ENCODE measurements at regions not wholly inside any gene's neighbourhood (a gene's known extent, or its start where the extent isn't known, plus 50 kb on each side); places are given as distances from the start of the nearest gene placed in this dataset.

GRCh38 chr22:48091656-48092223 lies 1329.3 kb downstream of the TBC1D22A start:
- Mint-ChIP-seq H3K4me1 (peaks cover 24 to 27% (median 25%) of the 10 kb centered on the region in 3 donors), H3K27me3 (peaks cover 9% of the 10 kb centered on the region), H3K36me3 (no peaks in the 10 kb centered on the region), H3K27ac (no peak overlapping the region), H3K4me3 (peak overlapping the region in 1 of 4 donors; percentile 58), H3K9me3 (peaks cover 0 to 2% (median 0%) of the 10 kb centered on the region in 3 donors)

DNA sequence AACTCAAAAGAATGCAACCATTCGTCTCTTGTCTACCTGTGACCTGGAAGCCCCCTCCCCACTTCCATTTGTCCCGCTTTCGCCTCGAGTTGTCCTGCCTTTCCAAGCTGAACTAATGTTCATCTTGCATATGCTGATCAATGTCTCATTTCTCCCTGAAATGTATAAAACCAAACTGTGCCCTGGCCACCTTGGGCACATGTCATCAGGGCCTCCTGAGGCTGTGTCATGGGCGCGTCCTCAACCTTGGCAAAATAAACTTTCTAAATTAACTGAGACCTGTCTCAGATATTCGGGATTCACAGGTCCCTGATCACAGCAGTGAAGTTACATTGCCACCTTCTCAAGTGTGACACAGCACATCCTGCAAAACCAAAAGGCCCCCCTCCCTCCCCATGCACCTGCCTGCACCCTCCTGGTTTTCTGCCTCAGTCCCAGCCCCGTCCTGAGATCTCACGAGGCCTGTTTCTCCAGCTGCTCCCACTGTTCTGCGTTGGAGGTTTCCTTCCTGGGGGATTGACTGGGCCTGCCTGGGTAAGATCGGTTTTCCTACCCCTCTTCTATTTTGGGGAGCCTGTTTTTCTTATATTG lies 1328.7 kb downstream of the TBC1D22A start:
- H3K36me3 Mint-ChIP-seq: no peaks in the 10 kb centered on the region
- H3K4me1 Mint-ChIP-seq: peaks cover 21 to 27% (median 23%) of the 10 kb centered on the region in 3 donors
- peak overlapping the region in 2 of 4 donors; percentile 79 to 89 for H3K4me3 Mint-ChIP-seq
- peaks cover 0 to 2% (median 0%) of the 10 kb centered on the region in 3 donors for H3K9me3 Mint-ChIP-seq
- peak overlapping the region in 1 of 3 donors; percentile 27 for H3K27ac Mint-ChIP-seq
- peaks cover 12% of the 10 kb centered on the region for H3K27me3 Mint-ChIP-seq

GRCh38 chr22:48090332-48090672 lies 1327.9 kb downstream of the TBC1D22A start:
- Mint-ChIP-seq H3K4me1 (peaks cover 18 to 24% (median 18%) of the 10 kb centered on the region in 3 donors), H3K27me3 (peaks cover 11% of the 10 kb centered on the region), H3K4me3 (peak overlapping the region in 2 of 4 donors; percentile 79 to 83), H3K9me3 (peaks cover 0 to 2% (median 0%) of the 10 kb centered on the region in 3 donors), H3K36me3 (no peaks in the 10 kb centered on the region), H3K27ac (peak overlapping the region in 1 of 3 donors; percentile 27)

- H3K36me3 Mint-ChIP-seq: no peaks in the 10 kb centered on the region
- H3K27me3 Mint-ChIP-seq: peaks cover 9% of the 10 kb centered on the region
- peaks cover 0 to 2% (median 0%) of the 10 kb centered on the region in 3 donors for H3K9me3 Mint-ChIP-seq
- H3K4me1 Mint-ChIP-seq: peaks cover 14 to 18% (median 17%) of the 10 kb centered on the region in 3 donors
- H3K4me3 Mint-ChIP-seq: peak overlapping the region in 1 of 4 donors; percentile 17
- H3K27ac Mint-ChIP-seq: no peak overlapping the region
Measured at GRCh38 chr22:48089601-48090331, 1327.3 kb downstream of the TBC1D22A start.

DNA sequence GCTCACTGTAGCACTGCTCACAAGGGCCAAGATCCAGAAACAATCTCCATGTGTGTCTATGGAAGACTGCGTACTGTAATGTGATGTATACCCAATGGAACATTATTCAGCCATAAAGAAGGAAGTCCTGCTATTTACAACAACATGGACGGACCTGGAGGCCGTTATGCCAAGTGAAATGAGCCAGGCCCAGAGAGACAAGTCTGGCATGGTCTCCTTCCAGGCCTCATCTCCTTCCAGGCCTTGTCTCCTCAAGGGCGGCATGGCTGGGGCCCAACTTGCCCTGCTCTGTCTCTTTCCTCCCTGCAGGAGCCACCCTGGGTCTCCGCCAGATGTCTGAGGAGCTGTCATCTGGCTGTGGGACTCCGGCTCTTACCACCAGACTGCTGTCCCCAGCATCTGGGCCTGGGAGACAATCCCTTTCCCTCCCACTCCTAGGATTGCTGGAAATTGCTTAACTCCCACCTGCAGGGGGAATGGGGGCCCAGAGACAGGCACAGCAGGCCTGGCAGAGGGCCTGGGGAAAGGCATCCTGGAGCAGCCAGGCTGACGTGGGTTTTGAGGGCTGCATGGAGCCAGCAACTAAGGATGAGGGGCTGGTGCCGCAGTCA lies 1326.6 kb downstream of the TBC1D22A start:
- no peak overlapping the region for H3K4me3 Mint-ChIP-seq
- H3K36me3 Mint-ChIP-seq: no peaks in the 10 kb centered on the region
- peaks cover 0 to 2% (median 0%) of the 10 kb centered on the region in 3 donors for H3K9me3 Mint-ChIP-seq
- no peak overlapping the region for H3K27ac Mint-ChIP-seq
- peaks cover 22 to 24% (median 23%) of the 10 kb centered on the region in 3 donors for H3K4me1 Mint-ChIP-seq
- H3K27me3 Mint-ChIP-seq: peaks cover 14% of the 10 kb centered on the region

DNA sequence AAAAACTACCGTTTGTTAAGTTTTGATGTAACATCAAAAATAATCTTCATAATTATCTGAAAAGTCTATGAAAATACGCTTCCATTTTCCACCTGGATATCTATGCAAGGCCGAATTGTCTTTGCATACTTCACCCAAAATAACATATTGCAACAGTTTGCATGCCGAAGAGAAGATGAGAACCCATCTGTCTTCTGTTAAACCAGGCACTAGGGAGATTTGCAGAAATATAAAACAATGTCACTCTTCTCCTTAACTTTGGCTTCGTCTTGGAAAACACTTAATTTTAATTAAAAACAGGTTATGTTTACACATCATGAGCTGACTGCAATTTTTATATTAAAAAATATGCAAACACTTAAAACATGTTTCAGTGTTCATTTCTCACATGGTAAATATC lies 1325.8 kb downstream of the TBC1D22A start:
- H3K4me3 Mint-ChIP-seq: no peak overlapping the region
- H3K36me3 Mint-ChIP-seq: no peaks in the 10 kb centered on the region
- H3K4me1 Mint-ChIP-seq: peaks cover 24 to 30% (median 28%) of the 10 kb centered on the region in 3 donors

DNA sequence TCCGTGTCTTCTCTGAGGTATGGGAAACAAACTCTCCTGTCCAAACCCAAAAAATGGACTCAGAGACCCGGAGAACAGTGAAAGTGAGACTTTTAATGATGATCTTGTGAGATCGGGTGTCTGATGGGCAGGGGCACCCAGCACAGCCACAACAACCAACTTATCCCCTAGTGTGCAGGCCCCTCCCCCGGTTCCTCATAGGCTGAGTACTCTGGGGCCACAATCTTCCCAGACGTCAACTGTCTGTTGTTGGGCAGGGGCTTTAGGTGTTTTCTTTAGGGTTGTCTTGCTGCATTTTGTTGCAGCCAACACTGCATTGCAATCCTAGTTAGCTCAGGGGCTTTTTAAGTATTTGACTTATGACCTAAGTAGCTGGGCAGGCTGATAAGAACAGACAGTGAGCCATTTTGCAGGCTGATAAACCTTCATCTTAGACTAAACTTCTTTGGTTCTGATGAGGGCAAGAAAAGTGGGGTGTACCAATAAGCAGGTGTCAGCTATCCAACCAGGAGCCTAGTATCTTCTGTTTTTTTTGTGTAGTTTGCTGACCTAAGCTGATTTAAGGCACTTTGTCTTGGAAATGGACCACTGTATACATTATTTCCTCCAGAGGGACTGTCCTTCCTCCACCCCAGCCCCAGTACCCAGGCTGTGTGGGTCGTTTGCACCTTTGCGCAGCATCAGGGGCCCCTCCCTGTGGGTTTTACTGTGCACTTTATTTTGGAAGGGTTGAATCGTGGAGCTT lies 1323.6 kb downstream of the TBC1D22A start:
- H3K4me1 Mint-ChIP-seq: peaks cover 15 to 30% (median 26%) of the 10 kb centered on the region in 3 donors
- peaks cover 13% of the 10 kb centered on the region for H3K27me3 Mint-ChIP-seq
- no peak overlapping the region for H3K27ac Mint-ChIP-seq
- H3K36me3 Mint-ChIP-seq: no peaks in the 10 kb centered on the region
- H3K4me3 Mint-ChIP-seq: no peak overlapping the region
- H3K9me3 Mint-ChIP-seq: peaks cover 0 to 2% (median 0%) of the 10 kb centered on the region in 3 donors

More for the DNA sequence above, 1325.8 kb downstream of the TBC1D22A start:
- Mint-ChIP-seq H3K9me3 (peaks cover 0 to 2% (median 0%) of the 10 kb centered on the region in 3 donors), H3K27me3 (peaks cover 17% of the 10 kb centered on the region), H3K27ac (no peak overlapping the region)

DNA sequence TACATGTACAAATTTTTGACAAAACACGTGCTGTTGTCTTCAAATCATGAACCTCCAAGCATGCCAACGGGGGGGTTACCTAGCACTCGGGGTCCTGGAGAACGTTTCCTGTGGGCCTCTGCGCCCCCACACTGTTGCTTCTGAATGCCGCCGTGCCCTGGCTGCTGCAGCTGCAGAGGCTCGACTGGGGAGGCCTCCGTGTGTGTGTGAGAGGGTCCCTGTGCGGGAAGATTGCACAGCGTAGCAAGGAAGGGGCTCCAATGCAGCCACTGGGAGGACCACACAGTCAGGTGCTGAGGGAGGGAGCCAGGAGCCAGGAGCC lies 1322.2 kb downstream of the TBC1D22A start:
- Mint-ChIP-seq H3K4me1 (peaks cover 6 to 21% (median 19%) of the 10 kb centered on the region in 3 donors), H3K27ac (no peak overlapping the region), H3K27me3 (peaks cover 12% of the 10 kb centered on the region), H3K4me3 (peak overlapping the region in 3 of 4 donors; percentile 13 to 87 (median 44)), H3K9me3 (peaks cover 0 to 2% (median 0%) of the 10 kb centered on the region in 3 donors), H3K36me3 (no peaks in the 10 kb centered on the region)

DNA sequence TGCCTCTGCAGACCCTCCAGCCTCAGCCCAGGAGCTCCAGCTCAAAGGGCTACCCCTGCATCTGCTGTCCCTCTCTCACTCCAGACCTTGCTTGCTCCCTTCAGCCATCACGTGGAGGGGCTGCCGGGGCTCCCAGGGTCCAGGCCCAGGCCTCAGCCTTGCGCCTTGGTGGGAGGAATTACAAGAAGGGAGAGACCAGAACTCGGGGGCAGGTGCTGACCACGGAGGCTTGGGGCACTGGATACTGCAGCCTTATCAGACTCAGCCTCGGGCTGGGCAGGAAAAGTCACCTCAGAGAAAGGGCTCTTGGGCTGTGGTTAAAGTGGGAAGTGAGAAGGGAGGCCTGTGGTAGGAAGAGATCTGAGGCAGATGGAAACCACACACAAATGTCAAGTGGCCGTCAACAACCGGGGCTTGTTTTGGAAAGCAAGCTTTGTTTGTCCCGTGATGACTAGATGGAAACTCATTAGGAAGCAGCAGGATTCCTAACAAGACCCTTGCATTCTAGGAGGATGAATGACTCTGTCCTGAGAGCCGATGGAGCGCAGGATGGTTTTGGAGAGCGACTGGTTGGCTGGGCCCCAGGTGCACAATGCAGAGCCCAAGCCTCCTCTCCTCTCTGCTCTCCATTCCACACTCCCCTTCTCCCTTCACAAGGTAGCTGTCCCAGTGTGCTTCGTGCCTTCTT lies 1321.7 kb downstream of the TBC1D22A start:
- Mint-ChIP-seq H3K27me3 (peaks cover 12% of the 10 kb centered on the region), H3K36me3 (no peaks in the 10 kb centered on the region), H3K27ac (peak overlapping the region in 1 of 3 donors; percentile 39), H3K9me3 (no peaks in the 10 kb centered on the region), H3K4me3 (peak overlapping the region in 3 of 4 donors; percentile 13 to 87 (median 44)), H3K4me1 (peaks cover 6 to 24% (median 23%) of the 10 kb centered on the region in 3 donors)

DNA sequence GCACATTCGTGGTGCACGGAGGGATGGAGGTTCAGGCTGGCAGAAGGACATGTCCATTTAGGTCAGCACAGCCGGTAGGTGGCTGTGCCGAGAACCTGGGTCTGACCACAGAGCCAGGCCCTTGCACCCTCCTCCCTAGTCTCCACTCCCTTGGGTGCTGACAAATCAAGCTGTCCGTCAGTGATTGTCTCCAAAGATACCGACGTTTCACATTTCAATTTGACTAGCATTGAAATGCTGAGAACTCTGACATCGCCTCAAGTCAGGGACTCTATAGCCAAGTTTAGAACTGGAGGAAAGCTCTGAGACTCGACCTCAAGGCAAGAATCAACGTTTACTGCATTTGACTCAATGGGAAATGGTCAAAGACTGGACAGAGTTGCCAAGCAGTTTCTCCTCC lies 1321.1 kb downstream of the TBC1D22A start:
- H3K36me3 Mint-ChIP-seq: no peaks in the 10 kb centered on the region
- peaks cover 13 to 30% (median 27%) of the 10 kb centered on the region in 3 donors for H3K4me1 Mint-ChIP-seq
- H3K4me3 Mint-ChIP-seq: peak overlapping the region in 1 of 4 donors; percentile 44
- H3K27me3 Mint-ChIP-seq: peaks cover 17% of the 10 kb centered on the region
- H3K27ac Mint-ChIP-seq: no peak overlapping the region
- no peaks in the 10 kb centered on the region for H3K9me3 Mint-ChIP-seq

DNA sequence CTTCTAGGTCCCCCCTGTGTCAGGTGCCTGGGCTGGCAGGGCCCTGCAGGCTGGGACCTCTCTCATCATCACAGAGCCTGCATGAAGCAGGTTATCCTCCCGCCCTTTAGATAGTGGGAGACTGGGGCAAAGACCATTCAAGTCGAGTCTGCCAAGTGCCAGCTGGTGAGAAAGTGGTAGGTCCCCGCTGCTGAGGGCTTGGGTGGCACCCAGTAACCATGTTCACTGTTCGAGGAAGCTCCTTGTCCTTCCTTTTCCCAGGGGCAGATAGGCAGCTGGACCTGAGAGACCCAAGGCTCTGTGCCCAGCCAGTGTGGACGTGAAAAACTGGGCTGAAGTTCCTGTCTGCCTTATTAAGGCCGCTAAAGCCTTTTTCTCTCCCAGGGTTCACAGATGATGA lies 1319.8 kb downstream of the TBC1D22A start:
- Mint-ChIP-seq H3K27me3 (peaks cover 20% of the 10 kb centered on the region), H3K27ac (no peak overlapping the region), H3K4me3 (no peak overlapping the region), H3K9me3 (no peaks in the 10 kb centered on the region), H3K4me1 (peaks cover 13 to 33% (median 27%) of the 10 kb centered on the region in 3 donors), H3K36me3 (no peaks in the 10 kb centered on the region)

GRCh38 chr22:48081281-48081680 lies 1318.8 kb downstream of the TBC1D22A start:
- Mint-ChIP-seq H3K9me3 (no peaks in the 10 kb centered on the region), H3K4me1 (peaks cover 15 to 37% (median 27%) of the 10 kb centered on the region in 3 donors), H3K27ac (peak overlapping the region in 1 of 3 donors; percentile 93), H3K27me3 (peaks cover 22% of the 10 kb centered on the region), H3K36me3 (no peaks in the 10 kb centered on the region), H3K4me3 (no peak overlapping the region)

- Mint-ChIP-seq H3K27me3 (peaks cover 25% of the 10 kb centered on the region), H3K9me3 (no peaks in the 10 kb centered on the region), H3K27ac (peak overlapping the region in 1 of 3 donors; percentile 93), H3K4me1 (peaks cover 16 to 37% (median 27%) of the 10 kb centered on the region in 3 donors), H3K4me3 (no peak overlapping the region), H3K36me3 (no peaks in the 10 kb centered on the region)
Measured at GRCh38 chr22:48080316-48081165, 1318.1 kb downstream of the TBC1D22A start.
